ENCODE measurements at regions not wholly inside any gene's neighbourhood (a gene's known extent, or its start where the extent isn't known, plus 50 kb on each side); places are given as distances from the start of the nearest gene placed in this dataset.

DNA sequence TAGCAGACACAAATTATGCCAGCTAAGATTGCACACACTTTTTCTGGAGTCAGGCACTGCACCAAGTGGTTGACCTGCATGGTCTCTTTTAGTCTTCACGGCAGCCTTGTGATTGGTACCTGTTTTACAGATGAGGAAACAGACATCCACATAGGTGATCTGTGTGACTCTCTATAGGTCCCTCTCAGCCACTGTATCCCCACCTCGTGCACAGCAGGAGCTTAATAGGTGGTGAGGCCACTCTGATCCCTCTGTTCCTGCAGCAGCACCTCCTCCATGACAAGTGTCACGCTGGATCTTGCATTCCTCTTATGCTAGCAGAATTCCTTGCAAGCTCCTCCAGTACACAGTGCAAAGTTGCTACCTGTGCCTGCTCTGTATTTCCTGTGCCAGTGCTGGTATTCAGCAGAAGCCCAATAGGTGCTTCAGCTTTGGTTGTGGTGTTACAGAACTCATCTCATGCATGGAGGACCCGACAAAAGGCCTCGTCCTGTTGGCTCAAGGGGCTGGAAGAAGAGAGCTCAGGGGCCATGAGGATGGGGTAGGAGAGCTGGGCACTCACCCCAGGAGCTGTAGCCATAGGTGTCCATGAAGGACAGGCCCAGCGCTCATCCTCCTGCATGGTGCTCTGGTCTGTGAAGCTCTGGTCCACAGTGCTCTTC, 546.7 kb downstream of the PTPRU start:
- Mint-ChIP-seq H3K4me3 (ENCODE audit: unreplicated experiment) (no peak overlapping the region), H3K36me3 (ENCODE audit: insufficient read depth, unreplicated experiment) (no peaks in the 10 kb centered on the region), H3K4me1 (ENCODE audit: low read depth, unreplicated experiment) (no peaks in the 10 kb centered on the region), H3K27me3 (ENCODE audit: insufficient read depth, unreplicated experiment) (peaks cover 20% of the 10 kb centered on the region), H3K27ac (ENCODE audit: unreplicated experiment) (no peak overlapping the region), H3K9me3 (ENCODE audit: unreplicated experiment) (no peaks in the 10 kb centered on the region)
- TF ChIP-seq, protein P1, sequence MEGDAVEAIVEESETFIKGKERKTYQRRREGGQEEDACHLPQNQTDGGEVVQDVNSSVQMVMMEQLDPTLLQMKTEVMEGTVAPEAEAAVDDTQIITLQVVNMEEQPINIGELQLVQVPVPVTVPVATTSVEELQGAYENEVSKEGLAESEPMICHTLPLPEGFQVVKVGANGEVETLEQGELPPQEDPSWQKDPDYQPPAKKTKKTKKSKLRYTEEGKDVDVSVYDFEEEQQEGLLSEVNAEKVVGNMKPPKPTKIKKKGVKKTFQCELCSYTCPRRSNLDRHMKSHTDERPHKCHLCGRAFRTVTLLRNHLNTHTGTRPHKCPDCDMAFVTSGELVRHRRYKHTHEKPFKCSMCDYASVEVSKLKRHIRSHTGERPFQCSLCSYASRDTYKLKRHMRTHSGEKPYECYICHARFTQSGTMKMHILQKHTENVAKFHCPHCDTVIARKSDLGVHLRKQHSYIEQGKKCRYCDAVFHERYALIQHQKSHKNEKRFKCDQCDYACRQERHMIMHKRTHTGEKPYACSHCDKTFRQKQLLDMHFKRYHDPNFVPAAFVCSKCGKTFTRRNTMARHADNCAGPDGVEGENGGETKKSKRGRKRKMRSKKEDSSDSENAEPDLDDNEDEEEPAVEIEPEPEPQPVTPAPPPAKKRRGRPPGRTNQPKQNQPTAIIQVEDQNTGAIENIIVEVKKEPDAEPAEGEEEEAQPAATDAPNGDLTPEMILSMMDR (IDR thresholded peaks at IDR 0.05; ENCODE audit: insufficient read depth in 1 of 2, low read depth in 1 of 2, low read length in 1 of 2, severe bottlenecking in 1 of 2, unreplicated experiment in 1 of 2): no peak
- Histone ChIP-seq H3K4me3 (ENCODE audit: low read depth, low read length) (no peak overlapping the region), H3K9me3 (no peaks in the 10 kb centered on the region), H3K27me3 (replicated peaks; ENCODE audit: control insufficient read depth, insufficient read depth, low read length) (no peaks in the 10 kb centered on the region), H3K4me1 (no peaks in the 10 kb centered on the region), H3K36me3 (ENCODE audit: control insufficient read depth, insufficient read depth, low read length) (no peaks in the 10 kb centered on the region)
- no peak for DNase-seq
- BruUV-seq (replicated peaks): no TSS peak
- intact Hi-C loops (cut with micrococcal nuclease; ENCODE audit: unreplicated experiment): no loop called here
- ChIA-PET POLR2A (no interaction called here), CTCF (interaction anchor here (0.6 kb wide), 1 partner anchor 300 kb away, joined by 3 read pairs; no protein-coding TSS in a partner anchor)

DNA sequence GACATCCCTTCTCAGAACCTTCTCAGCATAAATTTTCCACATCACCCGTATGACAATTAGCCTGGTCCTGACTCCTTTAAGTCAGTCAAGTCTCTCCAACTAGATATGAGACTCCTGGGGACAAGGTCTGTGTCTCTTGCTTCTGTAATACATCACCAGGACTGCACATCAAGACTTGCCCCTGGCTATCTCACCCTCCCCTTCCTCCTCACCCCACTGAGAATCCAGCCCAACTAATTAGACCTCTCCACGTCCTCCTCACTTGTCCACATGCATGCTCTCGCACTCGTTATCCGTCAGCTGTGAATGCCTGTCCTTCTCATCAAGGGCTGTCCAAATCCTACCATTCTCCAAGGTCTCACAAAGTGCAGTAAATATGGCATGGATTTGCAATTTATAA, 542.8 kb downstream of the PTPRU start:
- BruUV-seq (replicated peaks): no TSS peak
- no peaks in the 10 kb centered on the region for H3K27me3 ChIP-seq (replicated peaks; ENCODE audit: control insufficient read depth, insufficient read depth, low read length)
- intact Hi-C loops (cut with micrococcal nuclease; ENCODE audit: unreplicated experiment): no loop called here
- H3K4me3 ChIP-seq (ENCODE audit: low read depth, low read length): no peak overlapping the region
- ChIA-PET POLR2A (no interaction called here), CTCF (no interaction called here)
- Mint-ChIP-seq H3K27ac (ENCODE audit: unreplicated experiment) (no peak overlapping the region), H3K4me3 (ENCODE audit: unreplicated experiment) (no peak overlapping the region), H3K27me3 (ENCODE audit: insufficient read depth, unreplicated experiment) (peaks cover 14% of the 10 kb centered on the region), H3K4me1 (ENCODE audit: low read depth, unreplicated experiment) (no peaks in the 10 kb centered on the region), H3K9me3 (ENCODE audit: unreplicated experiment) (peaks cover 8% of the 10 kb centered on the region), H3K36me3 (ENCODE audit: insufficient read depth, unreplicated experiment) (no peaks in the 10 kb centered on the region)
- TF ChIP-seq, protein P1 (IDR thresholded peaks at IDR 0.05; ENCODE audit: insufficient read depth in 1 of 2, low read depth in 1 of 2, low read length in 1 of 2, severe bottlenecking in 1 of 2, unreplicated experiment in 1 of 2): no peak
- H3K36me3 ChIP-seq (ENCODE audit: control insufficient read depth, insufficient read depth, low read length): no peaks in the 10 kb centered on the region
- H3K4me1 ChIP-seq: no peaks in the 10 kb centered on the region
- no peak for DNase-seq
- H3K9me3 ChIP-seq: no peaks in the 10 kb centered on the region

DNA sequence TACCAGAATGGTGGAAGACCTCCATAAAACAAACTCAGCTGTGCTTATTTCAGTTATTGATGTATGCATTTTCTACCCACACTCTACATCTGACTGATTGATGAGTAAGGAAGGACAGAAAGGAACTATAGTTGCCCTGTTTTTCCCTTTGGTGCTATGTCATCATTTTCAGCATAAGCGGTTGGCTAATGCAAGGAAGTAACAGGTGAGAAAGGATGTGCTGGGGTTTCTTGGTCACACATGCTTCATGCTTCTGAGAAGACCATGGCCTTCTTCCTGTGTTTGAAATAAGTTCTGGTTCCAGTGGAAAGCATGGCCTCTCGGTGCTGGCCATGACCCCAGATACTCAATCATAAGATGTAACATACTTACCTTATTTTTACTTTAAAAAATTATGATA, 541.2 kb downstream of the PTPRU start:
- BruUV-seq (replicated peaks): no TSS peak
- Mint-ChIP-seq H3K27me3 (ENCODE audit: insufficient read depth, unreplicated experiment) (peaks cover 14% of the 10 kb centered on the region), H3K27ac (ENCODE audit: unreplicated experiment) (no peak overlapping the region), H3K36me3 (ENCODE audit: insufficient read depth, unreplicated experiment) (no peaks in the 10 kb centered on the region), H3K4me1 (ENCODE audit: low read depth, unreplicated experiment) (no peaks in the 10 kb centered on the region), H3K4me3 (ENCODE audit: unreplicated experiment) (no peak overlapping the region), H3K9me3 (ENCODE audit: unreplicated experiment) (peaks cover 11% of the 10 kb centered on the region)
- DNase-seq: no peak
- no peaks in the 10 kb centered on the region for H3K4me1 ChIP-seq
- intact Hi-C loops (cut with micrococcal nuclease; ENCODE audit: unreplicated experiment): no loop called here
- no peaks in the 10 kb centered on the region for H3K27me3 ChIP-seq (replicated peaks; ENCODE audit: control insufficient read depth, insufficient read depth, low read length)
- CTCF ChIA-PET: no interaction called here
- no peaks in the 10 kb centered on the region for H3K36me3 ChIP-seq (ENCODE audit: control insufficient read depth, insufficient read depth, low read length)
- H3K4me3 ChIP-seq (ENCODE audit: low read depth, low read length): no peak overlapping the region
- TF ChIP-seq, protein P1 (IDR thresholded peaks at IDR 0.05; ENCODE audit: insufficient read depth in 1 of 2, low read depth in 1 of 2, low read length in 1 of 2, severe bottlenecking in 1 of 2, unreplicated experiment in 1 of 2): no peak
- H3K9me3 ChIP-seq: no peaks in the 10 kb centered on the region
- POLR2A ChIA-PET: no interaction called here
